ENCODE measurements at regions not wholly inside any gene's neighbourhood (a gene's known extent, or its start where the extent isn't known, plus 50 kb on each side); places are given as distances from the start of the nearest gene placed in this dataset.

GRCh38 chr7:69192134-69192533 is 406.1 kb upstream of the AUTS2 start:
- H3K27me3 ChIP-seq (replicated peaks in 2 of 5; ENCODE audit: control insufficient read depth in 4 of 5, insufficient read depth in 5 of 5, low read length in 4 of 5), result no peaks in the 10 kb centered on the region
- peaks cover 0 to 5% (median 0%) of the 10 kb centered on the region in 5 experiments for H3K9me3 ChIP-seq (ENCODE audit: control extremely low read depth in 1 of 5, control insufficient read depth in 4 of 5, insufficient read depth in 2 of 5, low read depth in 1 of 5, low read length in 4 of 5)
- WGBS (ENCODE audit: insufficient coverage), result 100% methylated on average over 1 of the region's 3 CpGs
- no peaks in the 10 kb centered on the region for H3K36me3 ChIP-seq (ENCODE audit: control insufficient read depth in 4 of 4, insufficient read depth in 4 of 4, low read length in 3 of 4)
- H3K27ac ChIP-seq (ENCODE audit: insufficient read depth in 1 of 2, low read depth in 1 of 2, low read length in 2 of 2, poor library complexity in 1 of 2, severe bottlenecking in 2 of 2), result no peak overlapping the region
- ChIA-PET CTCF (no interaction called here), POLR2A (no interaction called here)
- no peaks in the 10 kb centered on the region for H3K4me1 ChIP-seq (ENCODE audit: control extremely low read depth in 1 of 4, control insufficient read depth in 4 of 4, insufficient read depth in 4 of 4, low read length in 3 of 4)
- DNase-seq, result no peak
- no peak overlapping the region for H3K4me3 ChIP-seq (ENCODE audit: control insufficient read depth in 1 of 7, extremely low read depth in 1 of 7, insufficient read depth in 4 of 7, low read depth in 2 of 7, low read length in 6 of 7)

DNA sequence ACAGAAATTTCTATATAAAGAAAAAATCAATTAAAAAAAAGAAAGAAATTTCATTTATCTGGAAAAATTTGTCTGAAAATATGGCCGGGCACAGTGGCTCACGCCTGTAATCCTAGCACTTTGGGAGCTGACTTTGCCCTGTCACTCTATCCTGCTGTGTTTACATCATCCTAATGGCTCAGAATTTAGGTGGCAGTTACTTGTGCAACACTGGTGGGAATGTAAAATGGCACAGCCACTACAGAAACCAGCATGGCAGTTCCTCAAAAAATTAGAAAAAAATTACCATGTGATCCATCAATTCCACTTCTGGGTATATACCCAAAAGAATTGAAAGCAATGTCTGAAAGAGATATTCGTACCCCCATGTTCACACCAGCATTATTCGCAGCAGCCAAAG is 405.2 kb upstream of the AUTS2 start:
- no peaks in the 10 kb centered on the region for H3K4me1 ChIP-seq (ENCODE audit: control extremely low read depth in 1 of 4, control insufficient read depth in 4 of 4, insufficient read depth in 4 of 4, low read length in 3 of 4)
- H3K27me3 ChIP-seq (replicated peaks in 2 of 5; ENCODE audit: control insufficient read depth in 4 of 5, insufficient read depth in 5 of 5, low read length in 4 of 5), result no peaks in the 10 kb centered on the region
- POLR2A ChIA-PET, result interaction anchor here (0.6 kb wide), 1 partner anchor 174 kb away, joined by 3 read pairs; no protein-coding TSS in a partner anchor
- H3K4me3 ChIP-seq (ENCODE audit: control insufficient read depth in 1 of 7, extremely low read depth in 1 of 7, insufficient read depth in 4 of 7, low read depth in 2 of 7, low read length in 6 of 7), result no peak overlapping the region
- 100% methylated on average over 2 of the region's 4 CpGs for WGBS (ENCODE audit: insufficient coverage)
- H3K9me3 ChIP-seq (ENCODE audit: control extremely low read depth in 1 of 5, control insufficient read depth in 4 of 5, insufficient read depth in 2 of 5, low read depth in 1 of 5, low read length in 4 of 5), result peaks cover 0 to 5% (median 0%) of the 10 kb centered on the region in 5 experiments
- H3K27ac ChIP-seq (ENCODE audit: insufficient read depth in 1 of 2, low read depth in 1 of 2, low read length in 2 of 2, poor library complexity in 1 of 2, severe bottlenecking in 2 of 2), result no peak overlapping the region
- CTCF ChIA-PET, result no interaction called here
- no peak for DNase-seq
- no peaks in the 10 kb centered on the region for H3K36me3 ChIP-seq (ENCODE audit: control insufficient read depth in 4 of 4, insufficient read depth in 4 of 4, low read length in 3 of 4)

DNA sequence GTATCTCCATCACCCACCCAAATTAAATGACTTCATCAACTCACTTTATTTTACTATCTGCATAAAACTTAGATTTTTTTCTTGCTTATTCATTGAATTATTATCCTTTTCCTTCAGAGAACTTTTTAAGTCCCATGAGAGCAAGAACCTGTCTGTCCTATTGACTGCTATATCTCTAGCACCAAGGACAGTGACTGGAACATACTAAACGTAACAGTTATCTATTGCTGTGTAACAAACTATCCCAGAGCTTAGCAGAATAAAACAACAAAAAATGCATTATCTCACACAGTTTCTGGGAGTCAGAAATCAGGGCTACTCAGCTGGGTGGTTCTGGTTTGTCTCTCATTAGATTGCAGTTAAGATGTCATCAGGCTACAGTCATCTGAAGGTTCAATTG is 401.7 kb upstream of the AUTS2 start:
- no peak overlapping the region for H3K27ac ChIP-seq (ENCODE audit: insufficient read depth in 1 of 2, low read depth in 1 of 2, low read length in 2 of 2, poor library complexity in 1 of 2, severe bottlenecking in 2 of 2)
- ChIA-PET CTCF (no interaction called here), POLR2A (no interaction called here)
- no peaks in the 10 kb centered on the region for H3K36me3 ChIP-seq (ENCODE audit: control insufficient read depth in 4 of 4, insufficient read depth in 4 of 4, low read length in 3 of 4)
- peaks cover 0 to 12% (median 0%) of the 10 kb centered on the region in 5 experiments for H3K9me3 ChIP-seq (ENCODE audit: control extremely low read depth in 1 of 5, control insufficient read depth in 4 of 5, insufficient read depth in 2 of 5, low read depth in 1 of 5, low read length in 4 of 5)
- H3K27me3 ChIP-seq (replicated peaks in 2 of 5; ENCODE audit: control insufficient read depth in 4 of 5, insufficient read depth in 5 of 5, low read length in 4 of 5), result no peaks in the 10 kb centered on the region
- H3K4me1 ChIP-seq (ENCODE audit: control extremely low read depth in 1 of 4, control insufficient read depth in 4 of 4, insufficient read depth in 4 of 4, low read length in 3 of 4), result no peaks in the 10 kb centered on the region
- H3K4me3 ChIP-seq (ENCODE audit: control insufficient read depth in 1 of 7, extremely low read depth in 1 of 7, insufficient read depth in 4 of 7, low read depth in 2 of 7, low read length in 6 of 7), result no peak overlapping the region
- WGBS (ENCODE audit: insufficient coverage), result 100% methylated on average over 1 of the region's 1 CpG
- no peak for DNase-seq

- no peaks in the 10 kb centered on the region for H3K36me3 ChIP-seq (ENCODE audit: control insufficient read depth in 4 of 4, insufficient read depth in 4 of 4, low read length in 3 of 4)
- CTCF ChIA-PET, result no interaction called here
- no peak overlapping the region for H3K4me3 ChIP-seq (ENCODE audit: control insufficient read depth in 1 of 7, extremely low read depth in 1 of 7, insufficient read depth in 4 of 7, low read depth in 2 of 7, low read length in 6 of 7)
- no CpG with 5 or more reads among the region's 1 CpG for WGBS (ENCODE audit: insufficient coverage)
- no peaks in the 10 kb centered on the region for H3K4me1 ChIP-seq (ENCODE audit: control extremely low read depth in 1 of 4, control insufficient read depth in 4 of 4, insufficient read depth in 4 of 4, low read length in 3 of 4)
- H3K27ac ChIP-seq (ENCODE audit: insufficient read depth in 1 of 2, low read depth in 1 of 2, low read length in 2 of 2, poor library complexity in 1 of 2, severe bottlenecking in 2 of 2), result no peak overlapping the region
- H3K27me3 ChIP-seq (replicated peaks in 2 of 5; ENCODE audit: control insufficient read depth in 4 of 5, insufficient read depth in 5 of 5, low read length in 4 of 5), result no peaks in the 10 kb centered on the region
- peaks cover 0 to 12% (median 0%) of the 10 kb centered on the region in 5 experiments for H3K9me3 ChIP-seq (ENCODE audit: control extremely low read depth in 1 of 5, control insufficient read depth in 4 of 5, insufficient read depth in 2 of 5, low read depth in 1 of 5, low read length in 4 of 5)
- POLR2A ChIA-PET, result no interaction called here
- no peak for DNase-seq
These were observed 400.0 kb upstream of the AUTS2 start for GRCh38 chr7:69198250-69198649.

- H3K4me1 ChIP-seq (ENCODE audit: control extremely low read depth in 1 of 4, control insufficient read depth in 4 of 4, insufficient read depth in 4 of 4, low read length in 3 of 4), result no peaks in the 10 kb centered on the region
- POLR2A ChIA-PET, result no interaction called here
- CTCF ChIA-PET, result no interaction called here
- WGBS (ENCODE audit: insufficient coverage), result 35% methylated on average over 5 of the region's 5 CpGs
- H3K36me3 ChIP-seq (ENCODE audit: control insufficient read depth in 4 of 4, insufficient read depth in 4 of 4, low read length in 3 of 4), result no peaks in the 10 kb centered on the region
- H3K27me3 ChIP-seq (replicated peaks in 2 of 5; ENCODE audit: control insufficient read depth in 4 of 5, insufficient read depth in 5 of 5, low read length in 4 of 5), result no peaks in the 10 kb centered on the region
- no peak overlapping the region for H3K27ac ChIP-seq (ENCODE audit: insufficient read depth in 1 of 2, low read depth in 1 of 2, low read length in 2 of 2, poor library complexity in 1 of 2, severe bottlenecking in 2 of 2)
- no peak for DNase-seq
- no peak overlapping the region for H3K4me3 ChIP-seq (ENCODE audit: control insufficient read depth in 1 of 7, extremely low read depth in 1 of 7, insufficient read depth in 4 of 7, low read depth in 2 of 7, low read length in 6 of 7)
- peaks cover 0 to 12% (median 0%) of the 10 kb centered on the region in 5 experiments for H3K9me3 ChIP-seq (ENCODE audit: control extremely low read depth in 1 of 5, control insufficient read depth in 4 of 5, insufficient read depth in 2 of 5, low read depth in 1 of 5, low read length in 4 of 5)
These were observed 399.2 kb upstream of the AUTS2 start for GRCh38 chr7:69199041-69199440.

GRCh38 chr7:69199661-69200060 is 398.6 kb upstream of the AUTS2 start:
- Histone ChIP-seq H3K27ac (ENCODE audit: insufficient read depth in 1 of 2, low read depth in 1 of 2, low read length in 2 of 2, poor library complexity in 1 of 2, severe bottlenecking in 2 of 2) (no peak overlapping the region), H3K36me3 (ENCODE audit: control insufficient read depth in 4 of 4, insufficient read depth in 4 of 4, low read length in 3 of 4) (no peaks in the 10 kb centered on the region), H3K4me3 (ENCODE audit: control insufficient read depth in 1 of 7, extremely low read depth in 1 of 7, insufficient read depth in 4 of 7, low read depth in 2 of 7, low read length in 6 of 7) (no peak overlapping the region), H3K4me1 (ENCODE audit: control extremely low read depth in 1 of 4, control insufficient read depth in 4 of 4, insufficient read depth in 4 of 4, low read length in 3 of 4) (no peaks in the 10 kb centered on the region), H3K9me3 (ENCODE audit: control extremely low read depth in 1 of 5, control insufficient read depth in 4 of 5, insufficient read depth in 2 of 5, low read depth in 1 of 5, low read length in 4 of 5) (peaks cover 0 to 12% (median 0%) of the 10 kb centered on the region in 5 experiments), H3K27me3 (replicated peaks in 2 of 5; ENCODE audit: control insufficient read depth in 4 of 5, insufficient read depth in 5 of 5, low read length in 4 of 5) (no peaks in the 10 kb centered on the region)
- no peak for DNase-seq
- WGBS (ENCODE audit: insufficient coverage), result 0% methylated on average over 1 of the region's 1 CpG
- CTCF ChIA-PET, result interaction anchor here (1.3 kb wide), 1 partner anchor 12 kb away, joined by 3 read pairs; no protein-coding TSS in a partner anchor
- POLR2A ChIA-PET, result no interaction called here

DNA sequence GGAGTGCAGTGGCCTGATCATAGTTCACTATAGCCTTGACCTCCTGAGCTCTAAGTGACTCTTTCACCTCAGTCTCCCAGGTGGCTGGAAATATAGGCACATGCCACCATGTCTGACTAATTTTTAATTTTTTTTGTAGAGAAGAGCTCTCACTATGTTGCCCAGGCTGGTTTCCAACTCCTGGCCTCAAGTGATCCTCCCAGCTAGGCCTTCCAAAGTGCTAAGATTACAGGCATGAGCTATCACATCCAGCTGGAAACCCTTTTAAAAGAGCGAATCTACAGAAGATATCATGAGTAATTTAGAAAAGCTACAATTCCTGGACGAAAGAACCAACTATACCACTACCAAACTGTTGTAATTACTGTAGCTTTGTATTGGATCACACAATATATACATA is 394.4 kb upstream of the AUTS2 start:
- no CpG with 5 or more reads among the region's 2 CpGs for WGBS (ENCODE audit: insufficient coverage)
- Histone ChIP-seq H3K36me3 (ENCODE audit: control insufficient read depth in 4 of 4, insufficient read depth in 4 of 4, low read length in 3 of 4) (no peaks in the 10 kb centered on the region), H3K4me1 (ENCODE audit: control extremely low read depth in 1 of 4, control insufficient read depth in 4 of 4, insufficient read depth in 4 of 4, low read length in 3 of 4) (no peaks in the 10 kb centered on the region), H3K4me3 (ENCODE audit: control insufficient read depth in 1 of 7, extremely low read depth in 1 of 7, insufficient read depth in 4 of 7, low read depth in 2 of 7, low read length in 6 of 7) (no peak overlapping the region), H3K27ac (ENCODE audit: insufficient read depth in 1 of 2, low read depth in 1 of 2, low read length in 2 of 2, poor library complexity in 1 of 2, severe bottlenecking in 2 of 2) (no peak overlapping the region), H3K9me3 (ENCODE audit: control extremely low read depth in 1 of 5, control insufficient read depth in 4 of 5, insufficient read depth in 2 of 5, low read depth in 1 of 5, low read length in 4 of 5) (peaks cover 0 to 7% (median 0%) of the 10 kb centered on the region in 5 experiments), H3K27me3 (replicated peaks in 2 of 5; ENCODE audit: control insufficient read depth in 4 of 5, insufficient read depth in 5 of 5, low read length in 4 of 5) (peaks cover 0 to 4% (median 0%) of the 10 kb centered on the region in 5 experiments)
- ChIA-PET POLR2A (no interaction called here), CTCF (no interaction called here)
- no peak for DNase-seq
